IMR-90 (cell line): ENCODE measurements at regions not wholly inside any gene's neighbourhood (a gene's known extent, or its start where the extent isn't known, plus 50 kb on each side); places are given as distances from the start of the nearest gene placed in this dataset.

Experiments used
- ATAC-seq: fragments of 200-7000 bp; cut with Tn5 transposase; 2 replicates; pipeline ENCODE4 v1.9.1; 2020; ENCODE audit warnings: low read depth, mild to moderate bottlenecking, moderate library complexity
- BruUV-seq: library from RNA; stranded (reverse); fragments of 400-500 nt; replicated peaks from 2 replicates; lab custom pipeline; 2021; lab: Mats Ljungman, UMichigan
- CTCF ChIA-PET: fragments of 300-600 bp; formaldehyde crosslinking; extraction: SDS; loops from one replicate; lab custom pipeline; 2021; ENCODE audit warnings: antibody characterized with exemption; lab: Yijun Ruan, JAX
- POLR2A ChIA-PET: fragments of 300-600 bp; sonication (Branson Sonifier 250); formaldehyde crosslinking; loops from one replicate; lab custom pipeline; 2022; ENCODE audit warnings: antibody characterized with exemption; ENCODE audit not compliant: unreplicated experiment; lab: Charles Lee
- DNase-seq: peaks from one replicate; pipeline ENCODE4 v3.0.0; 2013
- H2AFZ ChIP-seq: replicated peaks from 2 replicates; pipeline ENCODE3; 2013; ENCODE audit warnings: low read length, mild to moderate bottlenecking; ENCODE audit not compliant: poor library complexity
- H2AK5ac ChIP-seq: 2 replicates; pipeline ENCODE4 v1.6.1; 2013; ENCODE audit warnings: low read depth, low read length, inconsistent platforms
- H2AK9ac ChIP-seq: replicated peaks from 2 replicates; pipeline ENCODE3; 2013; ENCODE audit warnings: mild to moderate bottlenecking, low read depth, low read length, moderate library complexity; ENCODE audit not compliant: poor library complexity
- H2BK120ac ChIP-seq: 2 replicates; pipeline ENCODE4 v1.6.1; 2013; ENCODE audit warnings: low read depth, low read length, inconsistent platforms
- H2BK15ac ChIP-seq: 3 replicates; pipeline ENCODE4 v1.6.1; 2013; ENCODE audit warnings: low read depth, low read length, inconsistent platforms
- H2BK20ac ChIP-seq: 2 replicates; pipeline ENCODE4 v1.6.1; 2013; ENCODE audit warnings: low read depth, mild to moderate bottlenecking, inconsistent platforms, low read length, moderate library complexity
- H2BK5ac ChIP-seq: 2 replicates; pipeline ENCODE4 v1.6.1; 2013; ENCODE audit warnings: mild to moderate bottlenecking, low read depth, low read length, inconsistent platforms; ENCODE audit not compliant: poor library complexity, severe bottlenecking
- H3K14ac ChIP-seq: replicated peaks from 2 replicates; pipeline ENCODE4 v1.6.1; 2013; ENCODE audit warnings: low read depth, low read length, inconsistent platforms
- H3K18ac ChIP-seq: 2 replicates; pipeline ENCODE4 v1.6.1; 2013; ENCODE audit warnings: low read depth, low read length, control low read depth
- H3K23ac ChIP-seq: 2 replicates; pipeline ENCODE4 v1.6.1; 2013; ENCODE audit warnings: low read depth, low read length, inconsistent platforms
- H3K27ac ChIP-seq: 2 replicates; pipeline ENCODE4 v1.5.1; 2013; ENCODE audit warnings: mild to moderate bottlenecking, control low read depth, low read length; ENCODE audit not compliant: insufficient read depth
- H3K27me3 ChIP-seq: 2 replicates; pipeline ENCODE4 v1.6.1; 2013; ENCODE audit warnings: low read length; ENCODE audit not compliant: control insufficient read depth, insufficient read depth
- H3K36me3 ChIP-seq: 2 replicates; pipeline ENCODE4 v1.6.1; 2013; ENCODE audit warnings: low read length, mixed read lengths; ENCODE audit not compliant: control insufficient read depth, insufficient read depth
- H3K4ac ChIP-seq: 2 replicates; pipeline ENCODE4 v1.6.1; 2013; ENCODE audit warnings: low read depth, low read length, inconsistent platforms
- H3K4me1 ChIP-seq: 2 replicates; pipeline ENCODE4 v1.6.1; 2013; ENCODE audit warnings: low read length, mixed read lengths; ENCODE audit not compliant: control insufficient read depth, insufficient read depth
- H3K4me2 ChIP-seq: 2 replicates; pipeline ENCODE4 v1.6.1; 2013; ENCODE audit warnings: low read depth, mild to moderate bottlenecking, control low read depth, low read length, moderate library complexity
- H3K4me3 ChIP-seq: 2 replicates; pipeline ENCODE4 v1.5.1; 2013; ENCODE audit warnings: low read depth, mild to moderate bottlenecking, control low read depth, low read length, moderate library complexity; ENCODE audit not compliant: insufficient read depth
- H3K56ac ChIP-seq: 2 replicates; pipeline ENCODE4 v1.6.1; 2013; ENCODE audit warnings: low read length, inconsistent platforms; ENCODE audit not compliant: insufficient read depth; ENCODE audit errors: extremely low read depth
- H3K79me1 ChIP-seq, 2 experiments: 2 replicates each; pipeline ENCODE4 v1.6.1; 2013; ENCODE audit warnings: low read length in 2 of 2, inconsistent platforms in 1 of 2, low read depth in 1 of 2
- H3K9ac ChIP-seq: 2 replicates; pipeline ENCODE4 v1.6.1; 2013; ENCODE audit warnings: low read depth, low read length, control low read depth
- H3K9me1 ChIP-seq: 2 replicates; pipeline ENCODE4 v1.6.1; 2013; ENCODE audit warnings: low read length, inconsistent platforms; ENCODE audit not compliant: insufficient read depth
- H3K9me3 ChIP-seq: 2 replicates; pipeline ENCODE4 v1.6.1; 2013; ENCODE audit warnings: low read length; ENCODE audit not compliant: control insufficient read depth, insufficient read depth
- H4K20me1 ChIP-seq: 2 replicates; pipeline ENCODE4 v1.6.1; 2013; ENCODE audit warnings: low read length, inconsistent platforms; ENCODE audit not compliant: insufficient read depth
- H4K5ac ChIP-seq: 2 replicates; pipeline ENCODE4 v1.6.1; 2013; ENCODE audit warnings: mild to moderate bottlenecking, low read depth, low read length, control low read depth
- H4K8ac ChIP-seq, 2 experiments: 2 replicates each; pipeline ENCODE4 v1.6.1; 2013; ENCODE audit warnings: low read depth in 2 of 2, low read length in 2 of 2, control low read depth in 1 of 2, inconsistent platforms in 1 of 2
- H4K91ac ChIP-seq: 2 replicates; pipeline ENCODE4 v1.6.1; 2013; ENCODE audit warnings: low read depth, low read length, inconsistent platforms; ENCODE audit not compliant: insufficient read depth
- CHD1 ChIP-seq: IDR thresholded peaks from 2 replicates; pipeline ENCODE4 v1.6.1; 2012; ENCODE audit warnings: low read depth, low read length, improper control_type of control experiment
- CTCF ChIP-seq: conservative IDR thresholded peaks from 2 replicates; pipeline ENCODE4 v1.5.1; 2012; ENCODE audit warnings: mild to moderate bottlenecking, low read depth, low read length, improper control_type of control experiment
- FOS ChIP-seq: fragments of 150-350 bp; IDR thresholded peaks from 2 replicates; pipeline ENCODE4 v1.6.1; 2016; ENCODE audit warnings: low read depth, low read length
- MXI1 ChIP-seq: IDR thresholded peaks from 2 replicates; pipeline ENCODE4 v1.6.1; 2012; ENCODE audit warnings: low read depth, mild to moderate bottlenecking, low read length, moderate library complexity, borderline replicate concordance
- RCOR1 ChIP-seq: IDR thresholded peaks from 2 replicates; pipeline ENCODE4 v1.6.1; 2012; ENCODE audit warnings: mild to moderate bottlenecking, low read length, improper control_type of control experiment; ENCODE audit not compliant: insufficient replicate concordance
- RFX5 ChIP-seq: IDR thresholded peaks from 2 replicates; pipeline ENCODE4 v1.8.0; 2012; ENCODE audit warnings: low read depth, mild to moderate bottlenecking, low read length, moderate library complexity
- USF2 ChIP-seq: fragments of 150-350 bp; IDR thresholded peaks from 2 replicates; pipeline ENCODE4 v1.6.1; 2017; ENCODE audit warnings: mild to moderate bottlenecking, antibody characterized with exemption, low read length, low read depth
- WGBS, 2 experiments: methylation state at CpG; one replicate each; pipeline versions ENCODE4 v1.1.5 to v1.1.7; 2013; ENCODE audit warnings: missing lambda C conversion rate in 2 of 2; ENCODE audit not compliant: insufficient read length in 1 of 2; ENCODE audit errors: extremely low coverage in 2 of 2; 5-methylcytosine and 5-hydroxymethylcytosine counted together
- dilution Hi-C: fragments of 300-500 bp; cut with HindIII; formaldehyde crosslinking; loops from one replicate; pipeline ENCODE4 v1.14.3; 2018; ENCODE audit warnings: low sequenced_read_pairs; ENCODE audit not compliant: unreplicated experiment
- in situ Hi-C: fragments of 300-500 bp; cut with MboI; formaldehyde crosslinking; loops from 3 replicates; pipeline ENCODE4 v1.14.3; 2019; ENCODE audit warnings: low sequenced_read_pairs, inconsistent platforms, mixed read lengths
- intact Hi-C: fragments of 100-400 bp; cut with micrococcal nuclease; formaldehyde crosslinking; loops from 2 replicates; pipeline ENCODE4 v1.10.0; 2022

DNA sequence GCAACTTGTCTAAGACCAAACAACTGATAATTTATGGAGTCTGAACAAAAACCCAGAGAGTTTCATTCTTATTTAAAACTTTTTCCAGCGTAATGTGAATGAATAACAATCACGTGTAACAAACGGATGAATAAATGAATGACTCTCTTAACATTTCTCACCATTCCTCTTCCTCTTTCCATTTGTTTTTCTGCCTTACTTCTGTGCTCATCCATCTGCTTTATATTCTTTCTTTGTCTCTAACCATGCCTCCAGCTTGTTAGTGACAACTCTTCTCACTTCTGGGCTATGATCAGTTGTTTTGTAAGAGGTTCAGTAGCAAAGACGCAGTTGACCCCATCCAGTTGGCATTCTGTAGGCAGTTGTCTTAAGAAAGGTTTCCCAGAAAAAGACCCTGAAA is 133.7 kb upstream of the MB21D2 start:
- Histone ChIP-seq H3K18ac (no peak overlapping the region), H2AFZ (no peak overlapping the region), H3K79me1 (no peaks in the 10 kb centered on the region), H4K20me1 (no peaks in the 10 kb centered on the region), H3K9ac (no peak overlapping the region), H3K36me3 (no peaks in the 10 kb centered on the region), H3K56ac (no peak overlapping the region), H3K4ac (no peak overlapping the region), H4K5ac (no peak overlapping the region), H3K4me2 (no peak overlapping the region), H3K4me3 (no peak overlapping the region), H3K9me1 (no peaks in the 10 kb centered on the region), H2BK20ac (no peak overlapping the region), H3K23ac (no peak overlapping the region), H3K9me3 (no peaks in the 10 kb centered on the region), H2AK9ac (no peak overlapping the region), H2BK5ac (no peak overlapping the region), H3K4me1 (no peaks in the 10 kb centered on the region), H3K14ac (no peak overlapping the region), H2BK120ac (no peak overlapping the region), H2AK5ac (no peak overlapping the region), H4K8ac (no peak overlapping the region), H2BK15ac (no peak overlapping the region), H4K91ac (no peak overlapping the region), H3K27ac (no peak overlapping the region), H3K27me3 (peaks cover 2% of the 10 kb centered on the region; the same call in 1 of the 2 replicates)
- 20% methylated on average over 1 of the region's 4 CpGs; no CpG with 5 or more reads in 1 of the 2 experiments for WGBS, 2 experiments
- ChIA-PET POLR2A (no interaction called here), CTCF (no interaction called here)
- no peak for DNase-seq
- in situ Hi-C loops: no loop called here
- dilution Hi-C loops: no loop called here
- intact Hi-C loops: no loop called here
- ATAC-seq: no peak
- TF ChIP-seq CTCF (no peak), FOS (no peak), CHD1 (no peak), MXI1 (no peak), RFX5 (no peak), RCOR1 (no peak), USF2 (no peak)
- BruUV-seq: no TSS peak
